ENCODE measurements at regions not wholly inside any gene's neighbourhood (a gene's known extent, or its start where the extent isn't known, plus 50 kb on each side); places are given as distances from the start of the nearest gene placed in this dataset.

GRCh38 chr6:56745971-56746370, 103.3 kb upstream of the DST start:
- Mint-ChIP-seq H3K27me3 (no peaks in the 10 kb centered on the region), H3K36me3 (no peaks in the 10 kb centered on the region), H3K9me3 (no peaks in the 10 kb centered on the region), H3K4me3 (no peak overlapping the region), H3K27ac (no peak overlapping the region), H3K4me1 (ENCODE audit: unreplicated experiment) (peaks cover 33% of the 10 kb centered on the region)
- no peak for TF ChIP-seq CTCF (conservative IDR thresholded peaks at IDR 0.05)
- no peak for DNase-seq (ENCODE audit: extremely low spot score, unreplicated experiment)

GRCh38 chr6:56745081-56745480, 102.4 kb upstream of the DST start:
- H3K4me3 Mint-ChIP-seq: no peak overlapping the region
- DNase-seq (ENCODE audit: extremely low spot score, unreplicated experiment): no peak
- H3K27ac Mint-ChIP-seq: no peak overlapping the region
- H3K9me3 Mint-ChIP-seq: no peaks in the 10 kb centered on the region
- H3K4me1 Mint-ChIP-seq (ENCODE audit: unreplicated experiment): peaks cover 33% of the 10 kb centered on the region
- no peaks in the 10 kb centered on the region for H3K27me3 Mint-ChIP-seq
- no peak for TF ChIP-seq CTCF (conservative IDR thresholded peaks at IDR 0.05)
- H3K36me3 Mint-ChIP-seq: no peaks in the 10 kb centered on the region

GRCh38 chr6:56744528-56744927, 101.8 kb upstream of the DST start:
- no peaks in the 10 kb centered on the region for H3K27me3 Mint-ChIP-seq
- no peaks in the 10 kb centered on the region for H3K9me3 Mint-ChIP-seq
- peaks cover 28% of the 10 kb centered on the region for H3K4me1 Mint-ChIP-seq (ENCODE audit: unreplicated experiment)
- no peak overlapping the region for H3K4me3 Mint-ChIP-seq
- H3K27ac Mint-ChIP-seq: peak overlapping the region; percentile 14
- no peak for TF ChIP-seq CTCF (conservative IDR thresholded peaks at IDR 0.05)
- no peak for DNase-seq (ENCODE audit: extremely low spot score, unreplicated experiment)
- no peaks in the 10 kb centered on the region for H3K36me3 Mint-ChIP-seq

DNA sequence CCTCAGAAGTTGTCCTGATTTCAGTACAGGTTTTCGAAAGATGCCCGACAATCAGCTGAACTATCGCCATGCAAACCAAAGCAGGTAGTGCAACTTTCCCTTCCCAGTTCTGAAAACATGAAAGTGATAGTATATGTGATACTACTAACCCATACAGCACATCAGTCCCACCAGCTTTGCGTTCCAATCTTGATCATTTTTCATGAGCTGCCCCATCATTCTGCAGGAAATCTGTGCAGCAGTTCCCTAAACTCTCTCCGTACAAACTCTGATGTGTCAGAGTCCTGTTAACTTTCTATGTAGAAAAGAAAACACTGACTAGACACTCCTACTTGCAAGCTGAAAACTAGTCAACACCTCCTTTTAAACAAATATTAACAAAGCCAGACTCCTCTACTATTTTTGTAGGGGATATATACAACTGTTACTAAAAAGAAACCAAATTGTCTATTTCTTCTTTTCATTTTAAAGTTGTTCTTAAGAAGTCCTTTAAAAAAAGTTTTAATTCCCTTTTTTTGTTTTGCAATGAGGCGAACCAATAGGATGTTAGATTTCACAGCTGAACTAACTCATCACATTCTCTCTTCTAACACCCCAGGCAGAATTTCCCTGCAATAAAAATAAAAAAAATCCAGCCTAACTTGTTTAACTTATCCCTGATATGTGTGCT, 99.6 kb upstream of the DST start:
- Mint-ChIP-seq H3K4me1 (ENCODE audit: unreplicated experiment) (peaks cover 26% of the 10 kb centered on the region), H3K9me3 (no peaks in the 10 kb centered on the region), H3K36me3 (no peaks in the 10 kb centered on the region), H3K27me3 (no peaks in the 10 kb centered on the region), H3K27ac (peak overlapping the region; percentile 66), H3K4me3 (peak overlapping the region; percentile 83)
- TF ChIP-seq CTCF (conservative IDR thresholded peaks at IDR 0.05): no peak
- no peak for DNase-seq (ENCODE audit: extremely low spot score, unreplicated experiment)

DNA sequence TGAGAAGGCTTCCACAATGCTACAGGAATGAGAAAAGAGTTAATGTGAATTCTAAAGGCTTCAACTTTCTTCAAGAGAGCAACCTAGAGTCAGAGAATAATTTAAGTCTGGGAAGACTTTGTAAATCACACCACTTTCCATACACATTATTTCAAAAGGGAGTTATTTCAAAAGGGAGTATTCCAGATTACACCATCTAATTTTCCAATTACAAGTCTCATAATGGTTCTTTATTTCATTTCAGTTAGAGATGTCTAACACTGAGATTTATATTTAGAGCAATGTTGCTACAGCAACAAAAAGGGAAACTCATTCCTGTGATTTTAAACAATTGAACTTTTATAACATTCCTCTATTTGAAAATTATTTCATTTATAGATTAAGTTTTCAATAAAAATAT, 98.8 kb upstream of the DST start:
- no peaks in the 10 kb centered on the region for H3K9me3 Mint-ChIP-seq
- peaks cover 18% of the 10 kb centered on the region for H3K4me1 Mint-ChIP-seq (ENCODE audit: unreplicated experiment)
- no peaks in the 10 kb centered on the region for H3K27me3 Mint-ChIP-seq
- DNase-seq (ENCODE audit: extremely low spot score, unreplicated experiment): no peak
- TF ChIP-seq CTCF (conservative IDR thresholded peaks at IDR 0.05): no peak
- H3K36me3 Mint-ChIP-seq: no peaks in the 10 kb centered on the region
- peak overlapping the region; percentile 32 for H3K4me3 Mint-ChIP-seq
- H3K27ac Mint-ChIP-seq: peak overlapping the region; percentile 68
